IPS-15b (cell line): ENCODE measurements at regions not wholly inside any gene's neighbourhood (a gene's known extent, or its start where the extent isn't known, plus 50 kb on each side); places are given as distances from the start of the nearest gene placed in this dataset.

Experiments used
- H3K27me3 ChIP-seq: one replicate; pipeline ENCODE4 v1.6.1; 2013; ENCODE audit warnings: low read length; ENCODE audit not compliant: control insufficient read depth, insufficient read depth
- H3K36me3 ChIP-seq: one replicate; pipeline ENCODE4 v1.6.1; 2013; ENCODE audit warnings: low read length; ENCODE audit not compliant: control insufficient read depth, insufficient read depth
- H3K4me1 ChIP-seq: one replicate; pipeline ENCODE4 v1.6.1; 2013; ENCODE audit warnings: mild to moderate bottlenecking, low read length; ENCODE audit not compliant: control insufficient read depth, insufficient read depth
- H3K4me3 ChIP-seq: one replicate; pipeline ENCODE4 v1.5.1; 2013; ENCODE audit warnings: low read depth, low read length
- H3K9ac ChIP-seq: one replicate; pipeline ENCODE4 v1.6.1; 2013; ENCODE audit warnings: low read depth, mild to moderate bottlenecking, low read length
- H3K9me3 ChIP-seq: one replicate; pipeline ENCODE4 v1.6.1; 2013; ENCODE audit warnings: mild to moderate bottlenecking, low read length; ENCODE audit not compliant: control insufficient read depth, insufficient read depth

DNA sequence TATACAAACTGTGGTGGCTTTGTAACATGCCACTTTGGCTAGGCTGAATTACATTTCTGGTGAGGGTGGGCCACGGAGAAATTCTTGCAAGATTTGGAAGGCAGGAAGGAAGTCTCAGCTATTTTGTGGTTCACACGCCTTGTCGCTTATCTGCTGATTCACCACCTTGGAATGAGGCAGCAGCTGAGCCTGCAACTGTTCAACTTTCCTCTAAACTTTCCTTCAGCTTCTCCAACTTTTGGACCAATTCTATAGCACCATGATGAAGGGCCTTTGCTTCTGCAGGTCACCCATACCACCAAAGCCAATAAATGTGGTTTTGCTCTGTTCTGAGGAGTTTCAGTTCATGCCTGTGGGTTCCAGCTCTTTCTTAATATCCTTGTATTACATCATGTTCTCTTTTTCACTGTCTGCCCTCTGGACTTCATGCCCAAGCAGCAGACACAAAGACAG is 337.6 kb upstream of the SNX7 start:
- no peaks in the 10 kb centered on the region for H3K27me3 ChIP-seq
- H3K9me3 ChIP-seq = no peaks in the 10 kb centered on the region
- no peaks in the 10 kb centered on the region for H3K36me3 ChIP-seq
- no peak overlapping the region for H3K9ac ChIP-seq
- no peak overlapping the region for H3K4me3 ChIP-seq
- peaks cover 7% of the 10 kb centered on the region for H3K4me1 ChIP-seq

DNA sequence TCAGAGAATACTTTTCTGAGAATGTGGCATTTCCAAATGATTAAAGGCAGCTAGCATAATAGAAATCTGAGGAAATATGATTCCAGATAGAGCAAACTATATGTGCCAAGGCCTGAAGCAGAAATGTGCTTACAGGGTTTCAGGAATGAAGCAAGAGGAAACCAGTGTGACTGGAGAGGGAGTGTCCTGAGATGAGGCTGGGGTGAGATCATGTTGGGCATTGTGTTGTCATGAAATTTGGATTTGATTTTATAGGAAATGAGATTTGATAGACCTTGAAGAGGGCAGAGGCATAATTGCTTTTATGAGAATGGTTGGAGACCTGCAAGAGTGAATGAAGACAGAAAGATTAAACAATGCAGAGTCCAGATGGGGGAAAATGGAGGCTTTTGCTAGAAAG is 338.1 kb upstream of the SNX7 start:
- Histone ChIP-seq H3K9ac (no peak overlapping the region), H3K9me3 (no peaks in the 10 kb centered on the region), H3K4me1 (peaks cover 7% of the 10 kb centered on the region), H3K36me3 (no peaks in the 10 kb centered on the region), H3K4me3 (no peak overlapping the region), H3K27me3 (no peaks in the 10 kb centered on the region)

DNA sequence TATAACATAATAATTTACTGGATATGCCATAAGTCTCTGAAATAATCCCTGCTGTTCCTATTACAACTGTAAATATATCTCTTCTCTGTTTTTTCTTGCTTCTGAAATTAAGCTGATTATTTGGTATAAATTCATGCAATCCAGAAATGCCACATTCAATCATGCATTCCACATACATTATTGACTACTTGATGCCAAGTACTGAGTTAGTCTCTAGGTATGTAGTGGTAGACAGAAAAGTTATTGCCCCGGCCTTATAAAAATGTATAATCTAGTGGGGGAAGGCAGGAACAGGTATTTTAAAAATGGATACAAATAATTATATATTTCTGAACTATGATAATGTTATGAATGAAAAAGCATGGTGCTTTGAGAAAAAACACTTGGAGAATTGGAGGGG is 338.6 kb upstream of the SNX7 start:
- peaks cover 7% of the 10 kb centered on the region for H3K4me1 ChIP-seq
- no peak overlapping the region for H3K4me3 ChIP-seq
- no peaks in the 10 kb centered on the region for H3K36me3 ChIP-seq
- no peaks in the 10 kb centered on the region for H3K9me3 ChIP-seq
- no peak overlapping the region for H3K9ac ChIP-seq
- no peaks in the 10 kb centered on the region for H3K27me3 ChIP-seq

DNA sequence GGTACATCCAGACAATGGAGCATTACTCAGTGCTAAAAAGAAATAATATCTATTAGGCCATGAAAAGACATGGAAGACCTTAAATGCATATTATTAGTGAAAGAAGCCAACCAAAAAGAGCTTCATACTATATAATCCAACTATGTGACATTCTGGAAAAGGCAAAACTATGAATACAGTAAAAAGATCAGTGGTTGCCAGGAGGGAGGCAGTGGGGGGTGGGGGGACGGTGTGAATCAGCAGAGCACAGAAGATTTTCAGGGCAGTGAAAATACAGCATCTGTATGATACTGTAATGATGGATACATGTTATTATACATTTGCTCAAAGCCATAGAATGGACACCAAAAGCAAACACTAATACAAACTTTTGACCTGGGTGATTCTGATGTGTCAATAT is 339.4 kb upstream of the SNX7 start:
- H3K4me1 ChIP-seq = peaks cover 7% of the 10 kb centered on the region
- H3K9ac ChIP-seq = no peak overlapping the region
- no peaks in the 10 kb centered on the region for H3K36me3 ChIP-seq
- H3K27me3 ChIP-seq = no peaks in the 10 kb centered on the region
- no peak overlapping the region for H3K4me3 ChIP-seq
- no peaks in the 10 kb centered on the region for H3K9me3 ChIP-seq

DNA sequence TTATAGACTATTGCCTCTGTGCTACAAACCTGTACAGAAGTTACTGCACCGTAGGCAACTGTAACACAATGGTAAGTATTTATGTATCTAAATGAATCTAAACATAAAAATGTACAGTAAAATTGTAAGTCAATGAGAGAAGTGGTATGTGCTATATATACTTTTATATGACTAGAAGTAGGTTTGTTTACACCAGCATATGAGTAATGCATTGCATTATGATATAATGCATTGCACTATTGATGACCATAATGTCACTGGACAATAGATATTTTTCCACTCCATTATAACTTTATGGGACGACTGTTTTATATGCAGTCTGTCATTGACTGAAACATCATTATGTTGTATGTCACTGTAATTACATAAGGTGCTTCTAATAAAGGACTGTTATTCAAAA is 340.3 kb upstream of the SNX7 start:
- H3K27me3 ChIP-seq = no peaks in the 10 kb centered on the region
- no peaks in the 10 kb centered on the region for H3K36me3 ChIP-seq
- H3K9ac ChIP-seq = no peak overlapping the region
- no peak overlapping the region for H3K4me3 ChIP-seq
- no peaks in the 10 kb centered on the region for H3K9me3 ChIP-seq
- peaks cover 7% of the 10 kb centered on the region for H3K4me1 ChIP-seq

DNA sequence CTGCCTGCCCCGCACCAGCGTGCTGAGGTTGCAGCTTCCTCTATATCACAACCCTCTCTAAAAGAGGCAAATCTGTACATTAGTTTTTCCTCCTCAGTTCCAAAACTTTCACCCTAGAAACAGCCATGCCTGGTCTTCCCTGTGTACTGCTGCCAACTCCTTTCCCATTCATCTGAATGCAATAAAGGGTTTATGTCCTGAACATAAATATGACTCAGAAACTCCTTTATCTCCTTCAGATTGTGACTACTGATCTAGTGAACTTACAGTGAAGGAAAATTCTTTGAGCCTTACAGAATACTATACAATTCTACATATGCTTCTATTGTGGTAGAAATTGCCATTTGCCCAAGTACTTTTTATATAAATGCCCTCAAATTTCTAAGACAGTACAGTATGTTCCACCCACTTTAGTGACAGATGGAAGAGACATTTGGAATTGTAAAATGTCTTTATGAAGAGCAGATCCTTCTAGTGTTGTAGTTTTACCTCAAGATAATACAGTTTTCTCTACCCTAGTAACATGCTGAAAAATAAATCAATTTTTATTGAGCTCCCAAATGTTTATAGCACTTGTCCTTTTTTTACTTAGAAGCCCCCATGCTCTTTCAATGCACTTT is 345.1 kb upstream of the SNX7 start:
- no peaks in the 10 kb centered on the region for H3K9me3 ChIP-seq
- no peak overlapping the region for H3K9ac ChIP-seq
- H3K4me3 ChIP-seq = no peak overlapping the region
- no peaks in the 10 kb centered on the region for H3K27me3 ChIP-seq
- no peaks in the 10 kb centered on the region for H3K4me1 ChIP-seq
- no peaks in the 10 kb centered on the region for H3K36me3 ChIP-seq

DNA sequence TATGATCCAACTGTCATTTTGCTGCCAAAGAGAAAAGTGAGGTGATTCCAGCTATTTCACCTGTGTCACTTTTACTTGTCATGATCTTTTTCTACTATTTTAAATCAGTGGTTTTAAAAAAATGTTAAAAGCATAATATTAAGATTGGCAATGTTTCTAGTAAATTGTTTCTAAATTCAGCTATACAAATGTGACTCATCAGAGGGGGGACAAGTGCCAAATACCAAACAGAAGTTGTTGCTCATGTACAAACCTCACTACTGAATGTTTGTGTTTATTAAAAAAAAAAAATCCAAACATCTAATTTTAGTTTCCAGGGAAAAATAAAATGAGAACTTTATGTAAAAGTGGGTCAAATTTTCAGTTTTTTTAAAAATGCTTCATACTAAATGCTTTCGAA is 346.2 kb upstream of the SNX7 start:
- no peaks in the 10 kb centered on the region for H3K36me3 ChIP-seq
- H3K4me1 ChIP-seq = no peaks in the 10 kb centered on the region
- H3K9ac ChIP-seq = no peak overlapping the region
- no peak overlapping the region for H3K4me3 ChIP-seq
- H3K27me3 ChIP-seq = no peaks in the 10 kb centered on the region
- no peaks in the 10 kb centered on the region for H3K9me3 ChIP-seq

DNA sequence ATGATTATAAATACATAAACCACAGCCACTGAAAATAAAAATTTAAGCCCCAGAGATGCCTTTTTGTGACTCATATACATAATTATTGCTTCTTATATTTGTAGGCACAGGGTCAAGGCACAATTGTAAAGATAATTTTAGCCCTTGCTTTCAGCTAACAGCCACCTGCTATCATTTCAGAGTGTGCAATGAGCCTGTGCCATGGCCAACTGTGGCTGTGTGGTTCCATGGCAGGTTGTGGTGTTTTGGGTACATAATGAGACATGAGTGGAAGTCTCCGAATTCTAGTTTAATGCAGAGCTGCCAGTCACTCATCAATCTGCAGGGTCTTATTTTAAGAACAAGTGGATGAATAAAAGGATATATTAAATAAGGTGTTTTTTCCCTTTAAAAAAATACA is 346.9 kb upstream of the SNX7 start:
- H3K27me3 ChIP-seq = no peaks in the 10 kb centered on the region
- H3K9ac ChIP-seq = no peak overlapping the region
- H3K4me1 ChIP-seq = no peaks in the 10 kb centered on the region
- no peaks in the 10 kb centered on the region for H3K36me3 ChIP-seq
- no peak overlapping the region for H3K4me3 ChIP-seq
- no peaks in the 10 kb centered on the region for H3K9me3 ChIP-seq

DNA sequence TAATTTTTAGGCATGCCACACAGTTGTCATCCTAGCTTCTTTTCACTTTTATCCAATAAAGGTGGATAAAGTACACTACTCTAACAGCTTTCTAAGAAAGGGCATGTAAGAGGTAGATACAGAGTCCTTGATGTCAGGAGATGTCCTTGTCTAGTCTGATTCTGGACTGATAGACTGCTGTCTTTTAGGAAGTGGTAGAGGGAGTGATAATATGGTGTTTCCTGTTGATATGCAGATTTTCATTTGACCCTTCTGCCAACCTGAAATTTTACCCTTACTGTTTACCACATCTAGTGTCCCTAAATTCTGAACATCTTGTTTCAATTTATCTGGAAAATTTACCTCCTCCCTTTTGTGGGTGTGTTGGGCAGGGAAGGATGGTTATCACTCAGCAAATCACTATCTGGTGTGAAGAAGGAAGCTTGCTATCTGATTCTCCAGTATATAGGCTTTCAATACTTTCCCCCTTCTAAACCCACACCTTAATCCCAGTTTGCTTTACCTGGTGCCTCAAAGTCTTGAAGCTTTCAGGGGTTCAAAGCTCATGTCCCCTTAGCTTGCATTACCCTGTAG is 354.9 kb upstream of the SNX7 start:
- no peaks in the 10 kb centered on the region for H3K9me3 ChIP-seq

DNA sequence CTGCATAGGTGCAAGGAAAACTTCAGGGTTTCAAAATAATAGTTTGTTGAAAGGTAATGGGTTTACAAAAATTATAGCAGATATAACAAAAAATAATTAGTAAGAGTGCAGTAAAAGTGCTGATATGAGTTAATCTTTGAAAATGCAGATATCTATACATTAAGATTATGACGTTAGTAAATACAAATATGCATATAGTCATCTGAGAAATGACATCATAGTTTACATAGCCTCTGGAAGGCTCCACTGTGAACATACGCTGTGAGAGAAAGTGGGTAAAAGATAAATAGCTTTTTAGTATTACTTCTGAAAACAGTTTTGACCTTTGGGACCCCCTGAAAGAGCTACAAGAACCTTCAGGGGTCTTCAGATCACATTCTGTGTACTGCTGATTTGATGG is 356.2 kb upstream of the SNX7 start:
- Histone ChIP-seq H3K9ac (no peak overlapping the region), H3K4me3 (no peak overlapping the region), H3K36me3 (no peaks in the 10 kb centered on the region), H3K9me3 (no peaks in the 10 kb centered on the region), H3K4me1 (no peaks in the 10 kb centered on the region), H3K27me3 (no peaks in the 10 kb centered on the region)

More for the DNA sequence above, 354.9 kb upstream of the SNX7 start:
- no peak overlapping the region for H3K9ac ChIP-seq
- no peaks in the 10 kb centered on the region for H3K27me3 ChIP-seq
- no peak overlapping the region for H3K4me3 ChIP-seq
- no peaks in the 10 kb centered on the region for H3K36me3 ChIP-seq
- H3K4me1 ChIP-seq = no peaks in the 10 kb centered on the region

DNA sequence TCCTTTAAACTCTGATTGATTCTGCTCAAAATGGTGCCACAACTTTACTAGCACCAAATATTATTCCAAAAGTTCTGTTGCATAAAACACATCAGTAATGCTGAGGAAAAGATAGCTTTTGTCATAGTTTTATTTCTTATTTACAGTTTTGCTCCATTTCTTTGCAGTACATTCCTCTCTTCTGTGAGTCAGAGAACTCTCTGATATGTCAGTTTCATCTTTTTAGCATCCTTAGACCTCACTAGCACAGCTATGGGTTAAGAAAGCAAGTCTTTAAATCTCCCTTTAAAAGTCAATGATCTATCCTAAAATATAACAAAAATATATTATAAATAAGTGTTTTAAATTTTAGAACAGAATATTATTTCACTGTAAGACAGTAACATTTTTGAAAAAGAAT is 356.6 kb upstream of the SNX7 start:
- H3K4me1 ChIP-seq = no peaks in the 10 kb centered on the region
- H3K4me3 ChIP-seq = no peak overlapping the region
- H3K36me3 ChIP-seq = no peaks in the 10 kb centered on the region
- H3K9me3 ChIP-seq = no peaks in the 10 kb centered on the region
- H3K9ac ChIP-seq = no peak overlapping the region
- no peaks in the 10 kb centered on the region for H3K27me3 ChIP-seq

DNA sequence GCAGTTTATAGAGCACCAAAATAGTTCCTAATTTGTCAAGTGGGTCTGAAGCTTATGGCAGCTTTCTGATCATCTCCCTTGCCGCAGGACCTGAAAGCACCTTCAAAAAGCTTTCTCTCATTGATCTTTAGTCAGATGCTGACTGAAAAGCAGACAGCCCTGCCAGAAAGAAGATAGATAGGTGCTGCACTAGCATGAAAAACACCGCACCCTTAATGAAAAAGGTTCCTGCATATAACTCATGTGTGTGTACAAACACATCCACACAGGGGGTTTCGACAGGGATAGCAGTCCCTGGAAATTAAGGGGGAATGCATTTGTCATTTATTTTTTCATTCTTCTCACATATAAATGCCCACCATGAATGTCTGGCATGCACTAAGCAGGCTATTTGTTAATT is 361.7 kb upstream of the SNX7 start:
- Histone ChIP-seq H3K4me3 (no peak overlapping the region), H3K4me1 (no peaks in the 10 kb centered on the region), H3K36me3 (no peaks in the 10 kb centered on the region), H3K9me3 (no peaks in the 10 kb centered on the region), H3K9ac (no peak overlapping the region), H3K27me3 (no peaks in the 10 kb centered on the region)
